ENCODE measurements at regions not wholly inside any gene's neighbourhood (a gene's known extent, or its start where the extent isn't known, plus 50 kb on each side); places are given as distances from the start of the nearest gene placed in this dataset.

DNA sequence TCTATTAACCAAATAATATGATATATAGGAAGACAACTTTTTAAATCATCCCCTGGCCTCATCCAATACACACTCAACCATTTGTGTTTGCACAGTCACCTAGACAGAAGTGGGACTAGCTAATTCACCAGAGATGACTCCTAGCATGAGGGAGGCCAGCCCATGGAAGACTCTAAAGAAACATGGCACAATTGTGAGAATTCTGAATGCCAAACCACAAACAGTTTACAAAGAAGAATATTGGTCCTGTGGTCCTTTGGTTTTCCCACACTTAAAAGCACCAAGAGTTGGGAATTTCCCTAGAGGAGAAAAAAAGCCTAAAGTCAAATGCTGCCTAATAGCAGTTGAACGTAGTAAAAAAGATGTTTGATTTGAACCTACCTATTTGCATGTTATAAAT lies 609.9 kb downstream of the ACTL7B start:
- Histone ChIP-seq H3K4me1 (no peaks in the 10 kb centered on the region), H3K27ac (replicated peaks in 1 of 4) (no peak overlapping the region), H3K36me3 (no peaks in the 10 kb centered on the region), H3K27me3 (no peaks in the 10 kb centered on the region), H3K9me3 (no peaks in the 10 kb centered on the region), H3K4me3 (no peak overlapping the region)
- intact Hi-C loops (cut with DNase I) = no loop called here
- 97% methylated on average over 1 of the region's 1 CpG for WGBS
- peak; percentile 5 for DNase-seq (ENCODE audit: extremely low spot score)
- no peak for TF ChIP-seq EP300 (IDR thresholded peaks at IDR 0.05)
- TF ChIP-seq, protein P1, sequence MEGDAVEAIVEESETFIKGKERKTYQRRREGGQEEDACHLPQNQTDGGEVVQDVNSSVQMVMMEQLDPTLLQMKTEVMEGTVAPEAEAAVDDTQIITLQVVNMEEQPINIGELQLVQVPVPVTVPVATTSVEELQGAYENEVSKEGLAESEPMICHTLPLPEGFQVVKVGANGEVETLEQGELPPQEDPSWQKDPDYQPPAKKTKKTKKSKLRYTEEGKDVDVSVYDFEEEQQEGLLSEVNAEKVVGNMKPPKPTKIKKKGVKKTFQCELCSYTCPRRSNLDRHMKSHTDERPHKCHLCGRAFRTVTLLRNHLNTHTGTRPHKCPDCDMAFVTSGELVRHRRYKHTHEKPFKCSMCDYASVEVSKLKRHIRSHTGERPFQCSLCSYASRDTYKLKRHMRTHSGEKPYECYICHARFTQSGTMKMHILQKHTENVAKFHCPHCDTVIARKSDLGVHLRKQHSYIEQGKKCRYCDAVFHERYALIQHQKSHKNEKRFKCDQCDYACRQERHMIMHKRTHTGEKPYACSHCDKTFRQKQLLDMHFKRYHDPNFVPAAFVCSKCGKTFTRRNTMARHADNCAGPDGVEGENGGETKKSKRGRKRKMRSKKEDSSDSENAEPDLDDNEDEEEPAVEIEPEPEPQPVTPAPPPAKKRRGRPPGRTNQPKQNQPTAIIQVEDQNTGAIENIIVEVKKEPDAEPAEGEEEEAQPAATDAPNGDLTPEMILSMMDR (IDR thresholded peaks at IDR 0.05) = no peak
- TF ChIP-seq POLR2AphosphoS5 (IDR thresholded peaks at IDR 0.05) = no peak
- TF ChIP-seq POLR2A (IDR thresholded peaks at IDR 0.05; ENCODE audit: low read depth) = no peak

DNA sequence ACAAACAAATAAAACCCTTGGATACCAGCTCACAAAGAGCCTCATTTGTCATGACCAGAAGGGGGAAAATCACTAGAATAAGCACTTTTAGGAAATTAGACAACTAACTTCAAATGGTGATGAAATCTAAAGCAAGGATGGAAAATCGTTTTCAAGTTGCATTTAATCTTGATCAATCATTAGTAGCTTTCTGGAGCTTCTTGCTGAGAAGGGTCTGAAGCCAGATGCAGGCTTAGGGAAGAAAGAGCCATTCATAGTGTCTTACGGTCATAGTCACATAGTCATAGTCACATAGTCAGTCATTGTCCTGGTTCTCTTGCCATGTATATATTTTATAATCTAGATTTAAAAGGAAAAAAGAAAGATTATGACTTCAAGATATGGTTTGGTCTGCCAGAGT lies 610.5 kb downstream of the ACTL7B start:
- Histone ChIP-seq H3K9me3 (no peaks in the 10 kb centered on the region), H3K4me1 (no peaks in the 10 kb centered on the region), H3K27ac (replicated peaks in 1 of 4) (no peak overlapping the region), H3K27me3 (no peaks in the 10 kb centered on the region), H3K4me3 (no peak overlapping the region), H3K36me3 (no peaks in the 10 kb centered on the region)
- 53% methylated on average over 2 of the region's 2 CpGs for WGBS
- TF ChIP-seq, protein P1 (IDR thresholded peaks at IDR 0.05) = no peak
- TF ChIP-seq EP300 (IDR thresholded peaks at IDR 0.05) (no peak), POLR2AphosphoS5 (IDR thresholded peaks at IDR 0.05) (no peak), POLR2A (IDR thresholded peaks at IDR 0.05; ENCODE audit: low read depth) (no peak)
- DNase-seq (ENCODE audit: extremely low spot score) = peak; percentile 8
- intact Hi-C loops (cut with DNase I) = no loop called here

DNA sequence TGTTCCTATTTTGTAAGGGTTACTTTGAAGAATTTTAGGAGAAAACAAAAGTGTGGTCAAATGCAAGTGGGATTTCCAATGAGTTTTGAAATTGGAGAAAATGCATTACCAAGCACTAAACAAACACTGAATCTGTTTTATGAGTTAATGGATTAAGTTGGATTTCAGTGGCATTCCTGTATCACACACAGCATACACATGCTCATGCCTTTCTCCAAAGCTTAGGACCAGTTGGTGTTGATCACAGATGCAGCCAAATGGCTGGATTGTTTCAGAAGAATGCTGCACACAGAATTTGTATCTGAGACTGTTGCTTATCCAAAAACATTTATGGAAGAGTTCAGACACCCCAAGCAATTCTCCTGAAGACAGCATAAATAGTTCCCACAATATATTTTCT lies 611.1 kb downstream of the ACTL7B start:
- H3K27me3 ChIP-seq = no peaks in the 10 kb centered on the region
- H3K4me3 ChIP-seq = no peak overlapping the region
- peak; percentile 24 for DNase-seq (ENCODE audit: extremely low spot score)
- TF ChIP-seq EP300 (IDR thresholded peaks at IDR 0.05) (no peak), POLR2A (IDR thresholded peaks at IDR 0.05; ENCODE audit: low read depth) (no peak), POLR2AphosphoS5 (IDR thresholded peaks at IDR 0.05) (no peak)
- TF ChIP-seq, protein P1 (IDR thresholded peaks at IDR 0.05) = no peak
- intact Hi-C loops (cut with DNase I) = no loop called here
- no peaks in the 10 kb centered on the region for H3K9me3 ChIP-seq
- H3K4me1 ChIP-seq = no peaks in the 10 kb centered on the region
- no peaks in the 10 kb centered on the region for H3K36me3 ChIP-seq
- no peak overlapping the region for H3K27ac ChIP-seq (replicated peaks in 1 of 4)

DNA sequence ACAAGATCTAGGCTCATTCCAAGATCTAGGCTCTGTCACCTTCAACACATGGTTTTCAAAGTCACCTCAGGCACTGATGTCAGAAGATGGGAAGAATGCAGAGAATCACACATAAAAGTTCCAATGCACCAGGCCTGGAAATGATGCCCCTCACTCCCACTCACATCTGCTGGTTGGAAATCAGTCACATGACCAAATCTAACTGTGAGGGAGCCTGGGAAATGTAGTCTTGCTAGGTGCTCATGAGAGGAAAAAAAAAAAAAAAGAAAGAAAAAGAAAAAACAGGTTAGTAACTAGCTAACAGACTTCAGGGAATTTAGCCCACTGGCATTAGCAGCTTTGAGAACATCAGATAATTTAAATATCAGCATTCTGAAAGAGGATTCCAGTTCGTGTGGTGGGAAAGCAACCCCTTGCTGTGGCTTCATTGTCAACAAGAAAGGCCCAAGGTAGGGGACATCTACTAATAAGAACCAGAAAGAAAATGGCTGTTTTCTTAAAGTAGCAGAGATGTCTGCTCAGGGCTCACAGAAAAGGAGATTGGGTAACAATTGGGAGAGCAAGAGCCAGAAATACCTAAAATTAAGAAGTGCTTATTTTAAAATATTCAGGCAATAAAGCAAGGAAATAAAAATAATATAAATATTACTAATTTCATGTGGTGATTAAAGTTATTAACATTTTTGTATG lies 614.3 kb downstream of the ACTL7B start:
- no peak for DNase-seq (ENCODE audit: extremely low spot score)
- H3K4me3 ChIP-seq = no peak overlapping the region
- intact Hi-C loops (cut with DNase I) = no loop called here
- peaks cover 0 to 5% (median 2%) of the 10 kb centered on the region in 4 donors for H3K9me3 ChIP-seq
- H3K27me3 ChIP-seq = no peaks in the 10 kb centered on the region
- H3K27ac ChIP-seq (replicated peaks in 1 of 4) = no peak overlapping the region
- WGBS = 86% methylated on average over 1 of the region's 1 CpG
- TF ChIP-seq POLR2AphosphoS5 (IDR thresholded peaks at IDR 0.05) (no peak), POLR2A (IDR thresholded peaks at IDR 0.05; ENCODE audit: low read depth) (no peak), EP300 (IDR thresholded peaks at IDR 0.05) (no peak)
- TF ChIP-seq, protein P1 (IDR thresholded peaks at IDR 0.05) = no peak
- H3K4me1 ChIP-seq = no peaks in the 10 kb centered on the region
- no peaks in the 10 kb centered on the region for H3K36me3 ChIP-seq
